ENCODE measurements at regions not wholly inside any gene's neighbourhood (a gene's known extent, or its start where the extent isn't known, plus 50 kb on each side); places are given as distances from the start of the nearest gene placed in this dataset.

GRCh38 chr11:88036701-88037100, 138.5 kb downstream of the RAB38 start:
- TF ChIP-seq CTCF (IDR thresholded peaks at IDR 0.05; ENCODE audit: insufficient read depth, low read length, poor library complexity, severe bottlenecking) = no peak
- H3K4me3 ChIP-seq (replicated peaks; ENCODE audit: low read depth, low read length) = no peak overlapping the region
- no peak for DNase-seq (ENCODE audit: extremely low read depth, insufficient read length)
- no peaks in the 10 kb centered on the region for H3K36me3 ChIP-seq (ENCODE audit: control insufficient read depth, insufficient read depth, low read length)
- no peaks in the 10 kb centered on the region; the same call in 1 of the 2 replicates for H3K27me3 ChIP-seq (replicated peaks; ENCODE audit: control insufficient read depth, insufficient read depth, low read length)

- Histone ChIP-seq H3K27me3 (replicated peaks; ENCODE audit: control insufficient read depth, insufficient read depth, low read length) (no peaks in the 10 kb centered on the region), H3K4me3 (replicated peaks; ENCODE audit: low read depth, low read length) (no peak overlapping the region), H3K36me3 (ENCODE audit: control insufficient read depth, insufficient read depth, low read length) (no peaks in the 10 kb centered on the region)
- no peak for TF ChIP-seq CTCF (IDR thresholded peaks at IDR 0.05; ENCODE audit: insufficient read depth, low read length, poor library complexity, severe bottlenecking)
- no peak for DNase-seq (ENCODE audit: extremely low read depth, insufficient read length)
Observed at GRCh38 chr11:88035271-88035670, 140.0 kb downstream of the RAB38 start.

- Histone ChIP-seq H3K27me3 (replicated peaks; ENCODE audit: control insufficient read depth, insufficient read depth, low read length) (no peaks in the 10 kb centered on the region), H3K4me3 (replicated peaks; ENCODE audit: low read depth, low read length) (no peak overlapping the region), H3K36me3 (ENCODE audit: control insufficient read depth, insufficient read depth, low read length) (no peaks in the 10 kb centered on the region)
- no peak for DNase-seq (ENCODE audit: extremely low read depth, insufficient read length)
- no peak for TF ChIP-seq CTCF (IDR thresholded peaks at IDR 0.05; ENCODE audit: insufficient read depth, low read length, poor library complexity, severe bottlenecking)
Observed at GRCh38 chr11:88017666-88018065, 157.6 kb downstream of the RAB38 start.

- no peaks in the 10 kb centered on the region for H3K27me3 ChIP-seq (replicated peaks; ENCODE audit: control insufficient read depth, insufficient read depth, low read length)
- peak; percentile 73 for TF ChIP-seq CTCF (IDR thresholded peaks at IDR 0.05; ENCODE audit: insufficient read depth, low read length, poor library complexity, severe bottlenecking)
- H3K4me3 ChIP-seq (replicated peaks; ENCODE audit: low read depth, low read length) = no peak overlapping the region
- DNase-seq (ENCODE audit: extremely low read depth, insufficient read length) = peak; percentile 35
- H3K36me3 ChIP-seq (ENCODE audit: control insufficient read depth, insufficient read depth, low read length) = no peaks in the 10 kb centered on the region
Observed at GRCh38 chr11:88016392-88017170, 158.7 kb downstream of the RAB38 start.

GRCh38 chr11:88015170-88015569, 160.1 kb downstream of the RAB38 start:
- TF ChIP-seq CTCF (IDR thresholded peaks at IDR 0.05; ENCODE audit: insufficient read depth, low read length, poor library complexity, severe bottlenecking) = no peak

More at GRCh38 chr11:88015170-88015569, 160.1 kb downstream of the RAB38 start:
- Histone ChIP-seq H3K27me3 (replicated peaks; ENCODE audit: control insufficient read depth, insufficient read depth, low read length) (no peaks in the 10 kb centered on the region), H3K36me3 (ENCODE audit: control insufficient read depth, insufficient read depth, low read length) (no peaks in the 10 kb centered on the region), H3K4me3 (replicated peaks; ENCODE audit: low read depth, low read length) (no peak overlapping the region)
- no peak for DNase-seq (ENCODE audit: extremely low read depth, insufficient read length)
